Sigmoid colon (tissue), 4 donors: ENCODE measurements at regions not wholly inside any gene's neighbourhood (a gene's known extent, or its start where the extent isn't known, plus 50 kb on each side); places are given as distances from the start of the nearest gene placed in this dataset.

ENCODE experiments used
- CTCF ChIP-seq, 4 experiments: fragments of 450-650 bp in 3 of 4; fragments of 200-600 bp in 1 of 4; IDR thresholded peaks; one replicate each; pipeline ENCODE4 v1.5.1; 2016 to 2019; ENCODE audit warnings: antibody characterized with exemption in 4 of 4, mild to moderate bottlenecking in 3 of 4, moderate library complexity in 2 of 4
- EP300 ChIP-seq, 4 donors: sonication (generic); formaldehyde crosslinking; IDR thresholded peaks; one replicate each; pipeline ENCODE4 v1.6.1; 2017; ENCODE audit warnings: antibody characterized with exemption in 4 of 4
- POLR2A ChIP-seq, 2 donors: fragments of 450-650 bp; IDR thresholded peaks; one replicate each; pipeline ENCODE4 v1.6.1; 2016; ENCODE audit warnings: antibody characterized with exemption in 2 of 2, mild to moderate bottlenecking in 2 of 2, moderate library complexity in 2 of 2
- POLR2AphosphoS5 ChIP-seq, 4 donors: sonication (generic); formaldehyde crosslinking; IDR thresholded peaks; one replicate each; pipeline ENCODE4 v1.6.1; 2017; ENCODE audit warnings: antibody characterized with exemption in 4 of 4

GRCh38 chr6:148249679-148250375, 92.8 kb upstream of the SASH1 start:
- no peak for TF ChIP-seq POLR2A (IDR thresholded peaks at IDR 0.05)
- TF ChIP-seq CTCF (IDR thresholded peaks at IDR 0.05), result no peak
- no peak for TF ChIP-seq POLR2AphosphoS5 (IDR thresholded peaks at IDR 0.05)
- no peak for TF ChIP-seq EP300 (IDR thresholded peaks at IDR 0.05)
